Inflammatory macrophage treated with lipopolysaccharide for 1 hour (primary cell): ENCODE measurements at regions not wholly inside any gene's neighbourhood (a gene's known extent, or its start where the extent isn't known, plus 50 kb on each side); places are given as distances from the start of the nearest gene placed in this dataset.
"Not testable (repeated sequence)": the region's sequence is repeated elsewhere in the genome, so short reads cannot be mapped to it uniquely, and the experiment has no call there.

ENCODE experiments used
- DNase-seq, 2 donors: peaks; one replicate each; pipeline ENCODE4 v3.0.0-alpha.2; 2020 to 2022

DNA sequence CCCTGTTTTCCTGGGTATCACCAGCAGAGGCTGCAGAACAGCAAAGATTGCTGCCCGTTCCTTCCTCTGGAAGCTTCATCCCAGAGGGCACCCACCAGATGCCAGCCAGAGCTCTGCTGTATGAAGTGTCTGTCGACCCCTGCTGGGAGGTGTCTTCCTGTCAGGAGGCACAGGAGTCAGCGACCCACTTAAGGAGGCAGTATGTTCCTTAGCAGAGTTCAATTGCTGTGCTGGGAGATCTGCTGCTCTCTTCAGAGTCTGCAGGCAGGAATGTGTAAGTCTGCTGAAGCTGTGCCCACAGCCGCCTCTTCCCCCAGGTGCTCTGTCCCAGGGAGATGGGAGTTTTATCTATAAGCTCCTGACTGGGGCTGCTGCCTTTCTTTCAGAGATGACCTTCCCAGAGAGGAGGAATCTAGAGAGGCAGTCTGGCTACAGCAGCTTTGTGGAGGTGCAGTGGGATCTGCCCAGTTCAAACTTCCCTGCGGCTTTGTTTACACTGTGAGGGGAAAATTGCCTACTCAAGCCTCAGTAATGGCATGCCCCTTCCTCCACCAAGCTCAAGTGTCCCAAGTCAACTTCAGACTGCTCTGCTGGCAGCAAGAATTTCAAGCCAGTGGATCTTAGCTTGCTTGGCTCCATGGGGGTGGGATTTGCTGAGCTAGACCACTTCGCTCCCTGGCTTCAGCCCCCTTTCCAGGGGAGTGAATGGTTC, 100.6 kb downstream of the TMEM168 start:
- DNase-seq: not testable (repeated sequence)

- no peak for DNase-seq
These were observed 97.9 kb downstream of the TMEM168 start for GRCh38 chr7:112692333-112692732.

DNA sequence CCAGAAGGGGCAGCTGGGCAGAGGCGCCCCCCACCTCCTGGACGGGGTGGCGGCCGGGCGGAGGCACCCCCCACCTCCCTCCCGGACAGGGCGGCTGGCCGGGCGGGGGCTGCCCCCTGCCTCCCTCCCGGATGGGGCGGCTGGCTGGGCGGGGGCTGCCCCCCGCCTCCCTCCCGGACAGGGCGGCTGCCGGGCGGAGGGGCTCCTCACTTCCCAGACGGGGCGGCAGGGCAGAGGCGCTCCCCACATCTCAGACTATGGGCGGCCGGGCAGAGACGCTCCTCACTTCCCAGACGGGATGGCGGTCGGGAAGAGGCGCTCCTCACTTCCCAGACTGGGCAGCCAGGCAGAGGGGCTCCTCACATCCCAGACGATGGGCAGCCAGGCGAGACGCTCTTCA, 93.0 kb downstream of the TMEM168 start:
- not testable (repeated sequence) for DNase-seq

DNA sequence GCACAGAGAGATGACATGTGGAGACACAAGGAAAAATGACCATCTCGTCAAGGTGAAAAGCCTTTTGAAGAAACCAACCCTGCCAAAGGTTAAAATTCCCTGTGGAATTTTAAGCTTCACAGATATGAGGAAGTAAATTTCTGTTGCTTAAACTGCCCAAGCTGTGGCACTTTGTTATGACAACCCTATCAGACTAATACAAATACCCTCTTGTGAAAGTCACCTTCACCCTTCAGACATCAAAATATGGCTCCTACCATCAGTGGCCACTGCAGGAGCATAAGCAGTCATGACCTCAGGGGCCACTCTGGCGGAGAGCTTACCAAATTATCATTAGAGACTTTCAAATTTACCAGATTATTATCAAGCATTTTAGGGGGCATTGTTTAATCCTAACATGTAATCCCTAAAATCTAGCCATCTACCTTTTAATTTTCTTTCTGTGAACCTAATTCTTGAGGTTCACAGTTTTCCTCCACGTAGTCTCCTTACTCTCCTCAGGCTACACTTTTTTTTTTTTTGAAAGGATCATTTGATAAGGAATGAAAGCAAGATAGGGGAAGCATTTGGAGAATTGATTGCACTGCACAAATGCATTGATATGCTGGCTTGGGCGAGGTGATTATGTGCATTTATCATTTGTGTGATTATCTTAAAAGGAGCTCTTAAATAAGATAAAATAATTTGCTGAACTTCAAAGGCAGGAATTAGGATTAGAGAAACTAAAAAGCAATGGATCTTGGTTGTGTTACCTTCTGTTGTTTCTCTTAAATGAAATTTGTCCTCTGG, 90.3 kb downstream of the TMEM168 start:
- no peak for DNase-seq

GRCh38 chr7:112701456-112701855, 88.7 kb downstream of the TMEM168 start:
- no peak for DNase-seq

- no peak for DNase-seq
These were observed 82.5 kb downstream of the TMEM168 start for GRCh38 chr7:112707655-112708054.

GRCh38 chr7:112708236-112708635, 82.0 kb downstream of the TMEM168 start:
- no peak for DNase-seq
